ENCODE measurements at regions not wholly inside any gene's neighbourhood (a gene's known extent, or its start where the extent isn't known, plus 50 kb on each side); places are given as distances from the start of the nearest gene placed in this dataset.

DNA sequence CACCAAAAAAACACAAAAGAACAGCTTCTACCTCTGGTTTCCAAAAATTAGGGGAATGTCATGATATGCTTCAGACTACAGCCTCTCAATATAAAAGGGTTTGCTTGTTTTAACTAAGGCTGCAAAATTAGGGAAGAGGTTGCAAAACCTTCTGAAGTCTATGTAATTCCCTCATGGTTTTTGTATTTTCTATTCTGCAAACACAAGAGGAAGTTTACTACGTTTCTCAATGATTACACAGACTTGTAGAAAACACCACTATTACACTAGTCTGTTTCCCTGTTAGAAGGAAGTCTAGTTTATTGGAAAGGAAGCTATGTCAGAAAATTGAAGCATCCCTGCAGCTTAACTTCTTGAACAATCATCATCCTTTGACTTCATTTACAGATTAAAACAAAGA lies 229.7 kb upstream of the FMN2 start:
- ATAC-seq (ENCODE audit: low FRiP score), result no peak
- no peak for DNase-seq (ENCODE audit: low spot score)
- TF ChIP-seq, protein P1, sequence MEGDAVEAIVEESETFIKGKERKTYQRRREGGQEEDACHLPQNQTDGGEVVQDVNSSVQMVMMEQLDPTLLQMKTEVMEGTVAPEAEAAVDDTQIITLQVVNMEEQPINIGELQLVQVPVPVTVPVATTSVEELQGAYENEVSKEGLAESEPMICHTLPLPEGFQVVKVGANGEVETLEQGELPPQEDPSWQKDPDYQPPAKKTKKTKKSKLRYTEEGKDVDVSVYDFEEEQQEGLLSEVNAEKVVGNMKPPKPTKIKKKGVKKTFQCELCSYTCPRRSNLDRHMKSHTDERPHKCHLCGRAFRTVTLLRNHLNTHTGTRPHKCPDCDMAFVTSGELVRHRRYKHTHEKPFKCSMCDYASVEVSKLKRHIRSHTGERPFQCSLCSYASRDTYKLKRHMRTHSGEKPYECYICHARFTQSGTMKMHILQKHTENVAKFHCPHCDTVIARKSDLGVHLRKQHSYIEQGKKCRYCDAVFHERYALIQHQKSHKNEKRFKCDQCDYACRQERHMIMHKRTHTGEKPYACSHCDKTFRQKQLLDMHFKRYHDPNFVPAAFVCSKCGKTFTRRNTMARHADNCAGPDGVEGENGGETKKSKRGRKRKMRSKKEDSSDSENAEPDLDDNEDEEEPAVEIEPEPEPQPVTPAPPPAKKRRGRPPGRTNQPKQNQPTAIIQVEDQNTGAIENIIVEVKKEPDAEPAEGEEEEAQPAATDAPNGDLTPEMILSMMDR (IDR thresholded peaks at IDR 0.05), result no peak

DNA sequence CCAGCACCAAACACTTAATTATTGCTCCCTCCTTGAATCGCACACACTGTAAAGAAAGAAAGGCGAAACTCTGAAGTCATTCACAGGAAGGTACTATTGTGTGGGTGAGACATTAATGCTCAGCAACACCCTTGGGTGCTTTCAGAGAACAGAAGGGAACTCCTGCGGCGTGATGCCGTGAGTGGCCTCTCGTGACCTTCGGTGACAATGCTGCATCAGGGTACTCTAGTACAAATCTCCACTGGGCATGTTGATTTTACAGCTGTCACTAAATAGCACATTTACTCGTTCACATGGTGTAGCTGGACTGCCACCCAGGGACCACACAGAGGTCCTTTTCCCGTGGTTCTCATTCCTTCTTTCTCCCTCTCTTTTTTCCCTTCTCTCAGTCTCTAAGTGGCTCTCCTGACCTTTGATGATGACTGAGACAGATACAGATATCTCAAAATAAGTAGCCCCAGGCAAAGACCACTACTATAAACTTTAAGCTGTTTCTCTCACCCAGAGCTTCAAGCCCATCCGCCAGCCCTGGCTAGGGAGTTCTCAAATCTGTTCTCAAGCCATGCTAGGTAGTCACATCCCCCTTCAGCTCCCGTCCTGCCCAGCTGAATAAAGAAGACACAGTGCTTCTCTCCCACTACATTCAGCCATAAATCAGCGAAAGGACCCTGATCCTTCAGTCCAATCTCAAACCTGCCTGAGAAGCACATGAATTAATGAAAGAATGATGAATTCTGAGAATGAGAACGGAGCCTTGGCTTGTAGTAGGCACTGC lies 223.4 kb upstream of the FMN2 start:
- no peak for DNase-seq (ENCODE audit: low spot score)
- TF ChIP-seq, protein P1 (IDR thresholded peaks at IDR 0.05), result no peak
- ATAC-seq (ENCODE audit: low FRiP score), result no peak

DNA sequence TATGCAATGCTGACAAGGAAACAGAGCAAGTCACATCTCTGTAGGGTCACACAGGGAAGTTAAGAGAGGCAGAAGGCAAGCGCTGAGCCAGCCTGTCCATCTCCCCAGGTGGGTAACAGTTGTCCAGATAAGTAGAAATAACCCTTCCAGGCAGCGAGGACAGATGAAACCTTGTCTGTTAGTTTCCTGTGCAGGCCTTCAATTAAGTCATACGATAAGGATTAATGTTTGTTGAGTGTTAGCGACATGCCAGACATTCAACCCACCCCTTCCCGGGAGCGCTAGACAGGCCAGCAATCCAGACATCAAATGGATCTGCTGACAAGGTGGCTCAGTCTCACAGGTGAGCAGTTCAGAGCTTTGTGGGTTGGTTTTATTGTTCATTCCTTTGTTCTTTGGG lies 221.5 kb upstream of the FMN2 start:
- ATAC-seq (ENCODE audit: low FRiP score), result no peak
- DNase-seq (ENCODE audit: low spot score), result no peak
- TF ChIP-seq, protein P1 (IDR thresholded peaks at IDR 0.05), result no peak

DNA sequence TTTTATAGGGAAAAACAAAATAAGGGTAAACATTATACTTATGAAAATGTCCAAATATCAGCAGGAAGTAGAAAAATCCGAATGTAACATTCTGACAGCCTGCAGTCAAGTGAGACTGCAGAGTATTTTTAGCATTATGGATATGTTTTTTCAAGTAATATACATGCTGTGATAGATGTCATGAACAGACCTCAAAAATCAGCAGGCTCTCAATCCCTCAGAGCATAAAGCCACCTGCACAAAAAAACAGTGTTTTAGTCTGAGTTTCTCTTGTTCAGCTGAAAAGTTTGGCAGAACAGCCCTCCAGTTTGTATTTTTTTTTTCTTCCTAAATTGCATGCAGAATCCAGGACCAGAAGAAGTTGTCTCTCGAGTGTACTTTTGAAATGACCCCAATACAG lies 219.1 kb upstream of the FMN2 start:
- DNase-seq (ENCODE audit: low spot score) (no peak), ATAC-seq (ENCODE audit: low FRiP score) (no peak)
- TF ChIP-seq, protein P1 (IDR thresholded peaks at IDR 0.05), result no peak

DNA sequence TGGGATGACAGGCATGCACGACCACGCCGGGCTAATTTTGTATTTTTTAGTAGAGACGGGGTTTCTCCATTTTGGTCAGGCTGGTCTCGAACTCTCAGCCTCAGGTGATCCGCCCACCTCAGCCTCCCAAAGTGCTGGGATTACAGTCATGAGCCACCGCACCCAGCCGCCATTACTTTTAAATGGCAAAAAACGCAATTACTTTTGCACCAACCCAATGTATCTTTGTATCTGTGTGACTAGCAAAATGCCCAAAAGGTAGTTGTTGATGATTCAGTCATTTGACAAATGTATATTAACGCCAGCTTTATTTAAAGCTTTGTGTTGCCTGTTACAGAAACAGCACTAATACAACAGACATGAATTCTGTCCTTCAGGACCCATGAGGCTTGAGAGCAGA lies 216.9 kb upstream of the FMN2 start:
- TF ChIP-seq, protein P1 (IDR thresholded peaks at IDR 0.05), result no peak
- ATAC-seq (ENCODE audit: low FRiP score) (no peak), DNase-seq (ENCODE audit: low spot score) (no peak)

DNA sequence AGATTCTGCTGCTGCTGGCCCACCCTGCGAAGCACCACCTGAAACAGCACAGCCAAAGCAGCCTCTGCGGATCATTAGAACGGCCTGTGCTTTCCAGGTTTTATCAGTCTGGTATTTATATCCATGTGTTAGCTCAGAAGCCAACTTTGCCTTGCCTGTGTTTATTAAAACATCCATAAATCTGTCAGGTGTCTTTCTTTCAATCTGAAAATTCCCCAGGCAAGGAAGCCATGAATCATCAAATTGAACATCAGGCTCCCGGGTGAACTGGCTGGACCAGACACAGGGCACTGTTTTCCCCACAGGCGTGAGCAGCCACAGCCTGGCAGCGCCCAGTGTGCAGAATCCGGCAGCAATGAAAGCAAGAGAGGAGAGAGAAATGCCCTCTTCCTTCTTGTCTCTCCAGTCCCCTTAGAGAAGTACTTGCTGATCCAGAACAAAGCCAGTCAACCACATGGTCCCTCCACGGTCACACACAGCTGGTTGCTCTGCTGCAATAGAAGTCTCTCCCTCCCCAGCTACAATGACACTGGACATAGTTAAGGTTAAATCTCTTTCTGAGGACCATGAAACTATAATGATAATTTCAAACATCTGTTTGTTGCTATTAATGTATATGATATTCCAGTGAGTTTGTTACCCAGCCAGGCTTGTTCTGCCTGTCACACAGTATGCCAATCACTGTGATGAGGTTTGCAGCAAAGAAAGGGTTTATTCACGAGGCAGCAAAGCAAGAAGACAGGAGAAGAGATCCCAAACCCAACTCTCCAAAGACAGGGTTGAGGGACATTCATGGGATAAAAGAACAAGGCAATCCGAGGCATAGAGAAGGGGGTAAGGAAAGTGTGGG lies 212.1 kb upstream of the FMN2 start:
- ATAC-seq (ENCODE audit: low FRiP score) (no peak), DNase-seq (ENCODE audit: low spot score) (no peak)
- TF ChIP-seq, protein P1 (IDR thresholded peaks at IDR 0.05), result no peak

Measured in omental fat pad (tissue), 3 donors.